ENCODE measurements at regions not wholly inside any gene's neighbourhood (a gene's known extent, or its start where the extent isn't known, plus 50 kb on each side); places are given as distances from the start of the nearest gene placed in this dataset.

DNA sequence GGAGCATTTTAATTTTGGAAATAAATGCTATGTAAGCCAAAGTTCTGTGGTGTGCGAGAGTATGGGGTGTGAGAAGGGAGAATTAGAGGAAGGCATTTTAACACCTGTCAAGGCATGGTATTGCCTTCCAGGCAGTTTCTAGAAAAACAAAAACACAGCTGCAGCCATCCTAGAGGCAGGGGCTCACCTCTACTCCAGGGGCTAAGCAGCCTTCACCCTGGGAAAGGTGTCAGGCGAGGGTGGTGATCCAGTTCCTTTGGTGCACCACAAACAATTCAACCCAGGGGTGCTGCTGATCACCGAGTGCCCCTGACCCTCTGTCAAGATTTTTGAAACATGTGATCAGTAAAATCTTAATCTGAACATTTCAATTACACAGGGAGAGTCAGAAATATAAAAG lies 59.2 kb upstream of the GPR26 start:
- DNase-seq (ENCODE audit: low spot score), result no peak

DNA sequence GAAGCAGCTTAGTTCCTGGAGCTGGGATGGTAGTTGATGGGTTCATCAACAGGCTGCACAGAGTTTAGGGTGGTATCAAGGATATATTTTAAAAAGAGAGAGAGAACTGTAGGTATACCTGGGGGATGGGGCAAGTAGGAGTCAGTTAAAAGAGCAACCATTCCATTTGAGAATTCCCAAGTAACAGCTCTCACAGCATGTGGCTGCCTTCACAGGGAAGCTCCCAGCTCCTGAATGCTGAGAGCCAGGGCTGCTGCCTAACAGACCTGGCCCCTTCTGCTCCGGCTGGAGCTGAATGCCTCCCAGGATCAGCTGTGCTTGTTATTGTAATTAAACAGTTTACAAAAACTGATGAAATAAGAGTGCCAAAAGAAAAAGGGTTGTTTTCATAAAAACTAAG lies 58.8 kb upstream of the GPR26 start:
- no peak for DNase-seq (ENCODE audit: low spot score)

DNA sequence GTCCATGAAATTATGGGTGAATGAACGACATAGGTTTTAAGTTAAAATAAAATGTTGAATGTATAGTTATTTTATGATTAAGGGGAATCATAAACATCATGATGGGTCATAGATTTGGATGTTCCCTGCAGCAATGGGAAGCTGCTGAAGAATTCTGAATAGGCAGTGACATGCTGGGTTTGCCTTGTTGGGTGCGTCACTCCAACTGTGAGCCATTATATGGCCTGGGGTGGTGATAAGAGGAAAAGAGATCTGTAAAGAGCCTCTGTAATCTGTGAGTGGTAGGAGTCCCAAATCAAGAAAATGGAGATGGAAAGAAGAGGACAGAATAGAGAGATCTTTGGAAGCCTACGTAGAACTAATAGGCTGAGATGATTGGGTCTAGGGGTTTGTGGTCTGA lies 58.1 kb upstream of the GPR26 start:
- DNase-seq (ENCODE audit: low spot score), result no peak

DNA sequence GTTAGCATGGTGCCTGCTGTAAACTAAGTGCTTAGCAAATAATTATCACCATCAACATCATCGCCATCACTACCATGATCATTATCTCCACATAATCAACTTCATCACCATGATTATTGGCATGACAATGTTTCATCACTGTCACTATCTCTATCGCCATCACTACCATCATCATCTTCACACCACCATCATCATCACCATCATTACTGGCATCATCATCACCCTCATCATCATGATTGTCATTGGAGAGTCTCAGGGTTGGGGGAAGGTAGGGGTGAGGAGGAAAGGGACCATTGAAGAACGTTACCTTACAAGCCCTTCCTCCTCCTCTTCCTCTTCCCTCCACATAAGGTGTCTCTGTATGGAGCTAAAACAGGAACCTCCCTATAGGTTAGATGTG lies 54.9 kb upstream of the GPR26 start:
- DNase-seq (ENCODE audit: low spot score), result no peak

DNA sequence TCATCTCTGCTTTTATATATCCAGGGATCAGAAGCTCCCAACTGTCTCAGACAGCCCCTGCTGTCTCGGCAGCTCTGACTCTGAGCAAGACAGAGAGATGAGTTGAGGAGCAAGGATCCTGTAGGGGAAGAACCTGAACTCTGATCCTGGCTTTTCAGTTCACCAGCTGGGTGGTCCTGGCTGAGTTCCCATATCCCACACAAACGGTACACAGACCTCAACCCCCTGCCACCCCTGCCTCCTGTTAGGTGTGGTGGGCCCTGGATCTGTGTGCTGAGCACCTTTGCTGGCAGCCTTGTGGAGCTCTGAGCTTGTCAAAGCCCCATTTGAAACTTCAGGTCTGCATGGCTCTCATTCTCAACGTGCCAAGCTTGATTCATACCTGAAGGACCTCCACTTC lies 54.3 kb upstream of the GPR26 start:
- no peak for DNase-seq (ENCODE audit: low spot score)

DNA sequence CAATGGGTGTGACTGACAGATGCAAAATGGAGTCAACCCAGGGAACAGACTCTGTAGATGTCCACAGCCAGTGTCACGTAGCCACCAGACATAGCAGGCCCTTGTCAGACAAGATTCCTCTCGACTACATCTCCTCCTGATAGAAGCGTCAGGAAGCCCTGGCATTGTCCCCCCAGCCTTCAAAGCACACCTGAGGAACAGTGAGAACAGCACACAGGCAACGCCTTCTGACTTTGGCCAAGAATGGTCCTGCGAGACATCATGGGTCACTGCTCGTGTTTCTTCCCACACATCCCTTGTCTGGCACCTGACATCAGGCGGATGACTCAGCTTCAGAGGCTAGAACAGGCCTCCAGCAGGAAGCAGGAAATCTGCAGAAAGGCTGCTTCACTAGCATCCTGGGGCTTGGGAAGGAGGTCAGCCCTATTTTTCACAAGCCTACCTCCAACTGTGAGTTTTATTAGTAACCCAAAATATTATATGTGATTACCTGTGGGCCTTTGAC lies 52.8 kb upstream of the GPR26 start:
- no peak for DNase-seq (ENCODE audit: low spot score)

DNA sequence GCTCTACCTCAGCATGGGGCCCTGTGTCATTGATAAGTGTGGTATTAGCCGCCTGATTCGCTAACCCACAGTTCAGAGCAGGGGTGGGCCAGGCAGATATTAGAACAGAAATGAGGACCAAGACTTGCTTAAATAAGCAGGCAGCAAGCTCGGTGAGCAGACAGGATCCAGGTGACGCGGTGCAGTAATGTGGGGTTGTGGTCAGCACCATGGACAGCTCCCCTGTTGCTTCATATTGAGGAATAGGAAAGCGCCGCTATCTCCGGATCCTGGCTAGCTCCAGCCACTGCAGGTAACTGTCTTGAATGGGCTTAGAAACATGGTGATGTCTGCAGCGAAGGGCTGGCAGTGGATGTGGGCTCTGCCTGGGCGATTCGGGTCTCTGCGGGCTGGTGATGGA lies 51.3 kb upstream of the GPR26 start:
- DNase-seq (ENCODE audit: low spot score), result peak; percentile 80

All from left forelimb (tissue), 1 donor.